ENCODE measurements at regions not wholly inside any gene's neighbourhood (a gene's known extent, or its start where the extent isn't known, plus 50 kb on each side); places are given as distances from the start of the nearest gene placed in this dataset.

- H3K4me1 ChIP-seq (ENCODE audit: insufficient read depth, low read length), result no peaks in the 10 kb centered on the region
- POLR2A ChIA-PET (ENCODE audit: unreplicated experiment), result no interaction called here
Measured at GRCh38 chr10:130357226-130357625, 221.0 kb downstream of the GLRX3 start.

GRCh38 chr10:130357951-130358350 is 221.8 kb downstream of the GLRX3 start:
- TF ChIP-seq CTCF (conservative IDR thresholded peaks at IDR 0.05; ENCODE audit: low read depth, low read length) (no peak), EZH2 (IDR thresholded peaks at IDR 0.05; ENCODE audit: low read length, unreplicated experiment) (no peak), EZH2phosphoT487 (IDR thresholded peaks at IDR 0.05; ENCODE audit: borderline replicate concordance, low read length) (no peak)
- intact Hi-C loops (cut with micrococcal nuclease), result no loop called here
- Histone ChIP-seq H3K27ac (ENCODE audit: low read length) (no peak overlapping the region), H4K20me1 (ENCODE audit: low read length) (no peaks in the 10 kb centered on the region), H3K9me3 (ENCODE audit: low read length) (no peaks in the 10 kb centered on the region), H3K9me2 (replicated peaks; ENCODE audit: low read length) (no peaks in the 10 kb centered on the region), H3K4me1 (ENCODE audit: insufficient read depth, low read length) (no peaks in the 10 kb centered on the region), H3F3A (ENCODE audit: low read length, unreplicated experiment) (no peaks in the 10 kb centered on the region), H2AFZ (ENCODE audit: low read length) (no peak overlapping the region), H3K4me2 (ENCODE audit: low read length) (no peak overlapping the region), H3K79me2 (ENCODE audit: low read length) (no peaks in the 10 kb centered on the region), H3K9ac (ENCODE audit: low read length) (no peak overlapping the region), H3K36me3 (ENCODE audit: low read depth, low read length) (no peaks in the 10 kb centered on the region), H3K4me3 (ENCODE audit: low read length) (no peak overlapping the region), H3K27me3 (ENCODE audit: low read length) (no peaks in the 10 kb centered on the region)
- POLR2A ChIA-PET (ENCODE audit: unreplicated experiment), result no interaction called here
- ATAC-seq (no peak), DNase-seq (no peak)
- no TSS peak for BruUV-seq (replicated peaks)
- CTCF ChIA-PET, result no interaction called here

More at GRCh38 chr10:130357226-130357625, 221.0 kb downstream of the GLRX3 start:
- H3K4me2 ChIP-seq (ENCODE audit: low read length), result no peak overlapping the region
- intact Hi-C loops (cut with micrococcal nuclease), result no loop called here
- ATAC-seq (no peak), DNase-seq (no peak)
- CTCF ChIA-PET, result no interaction called here
- no peaks in the 10 kb centered on the region for H3K9me3 ChIP-seq (ENCODE audit: low read length)
- BruUV-seq (replicated peaks), result no TSS peak
- H4K20me1 ChIP-seq (ENCODE audit: low read length), result no peaks in the 10 kb centered on the region
- TF ChIP-seq EZH2phosphoT487 (IDR thresholded peaks at IDR 0.05; ENCODE audit: borderline replicate concordance, low read length) (no peak), EZH2 (IDR thresholded peaks at IDR 0.05; ENCODE audit: low read length, unreplicated experiment) (no peak)
- no peak overlapping the region for H2AFZ ChIP-seq (ENCODE audit: low read length)
- no peaks in the 10 kb centered on the region for H3K36me3 ChIP-seq (ENCODE audit: low read depth, low read length)
- H3K79me2 ChIP-seq (ENCODE audit: low read length), result no peaks in the 10 kb centered on the region
- H3K4me3 ChIP-seq (ENCODE audit: low read length), result no peak overlapping the region
- H3K27me3 ChIP-seq (ENCODE audit: low read length), result no peaks in the 10 kb centered on the region
- no peak overlapping the region for H3K27ac ChIP-seq (ENCODE audit: low read length)
- no peak overlapping the region for H3K9ac ChIP-seq (ENCODE audit: low read length)
- H3F3A ChIP-seq (ENCODE audit: low read length, unreplicated experiment), result no peaks in the 10 kb centered on the region
- H3K9me2 ChIP-seq (replicated peaks; ENCODE audit: low read length), result no peaks in the 10 kb centered on the region

GRCh38 chr10:130358981-130359650 is 222.9 kb downstream of the GLRX3 start:
- H3F3A ChIP-seq (ENCODE audit: low read length, unreplicated experiment), result no peaks in the 10 kb centered on the region
- intact Hi-C loops (cut with micrococcal nuclease), result no loop called here
- H3K27me3 ChIP-seq (ENCODE audit: low read length), result no peaks in the 10 kb centered on the region
- CTCF ChIA-PET, result no interaction called here
- H3K4me2 ChIP-seq (ENCODE audit: low read length), result no peak overlapping the region
- no peaks in the 10 kb centered on the region for H3K4me1 ChIP-seq (ENCODE audit: insufficient read depth, low read length)
- no TSS peak for BruUV-seq (replicated peaks)
- ATAC-seq (no peak), DNase-seq (no peak)
- no peaks in the 10 kb centered on the region for H3K9me3 ChIP-seq (ENCODE audit: low read length)
- no peaks in the 10 kb centered on the region for H3K36me3 ChIP-seq (ENCODE audit: low read depth, low read length)
- H4K20me1 ChIP-seq (ENCODE audit: low read length), result no peaks in the 10 kb centered on the region
- no peak overlapping the region for H3K27ac ChIP-seq (ENCODE audit: low read length)
- no peak overlapping the region for H2AFZ ChIP-seq (ENCODE audit: low read length)
- H3K9me2 ChIP-seq (replicated peaks; ENCODE audit: low read length), result no peaks in the 10 kb centered on the region
- no peak overlapping the region for H3K9ac ChIP-seq (ENCODE audit: low read length)
- no peak overlapping the region for H3K4me3 ChIP-seq (ENCODE audit: low read length)
- TF ChIP-seq CTCF (conservative IDR thresholded peaks at IDR 0.05; ENCODE audit: low read depth, low read length) (no peak), EZH2 (IDR thresholded peaks at IDR 0.05; ENCODE audit: low read length, unreplicated experiment) (no peak), EZH2phosphoT487 (IDR thresholded peaks at IDR 0.05; ENCODE audit: borderline replicate concordance, low read length) (no peak)
- H3K79me2 ChIP-seq (ENCODE audit: low read length), result no peaks in the 10 kb centered on the region
- POLR2A ChIA-PET (ENCODE audit: unreplicated experiment), result no interaction called here
